ENCODE measurements at regions not wholly inside any gene's neighbourhood (a gene's known extent, or its start where the extent isn't known, plus 50 kb on each side); places are given as distances from the start of the nearest gene placed in this dataset.

DNA sequence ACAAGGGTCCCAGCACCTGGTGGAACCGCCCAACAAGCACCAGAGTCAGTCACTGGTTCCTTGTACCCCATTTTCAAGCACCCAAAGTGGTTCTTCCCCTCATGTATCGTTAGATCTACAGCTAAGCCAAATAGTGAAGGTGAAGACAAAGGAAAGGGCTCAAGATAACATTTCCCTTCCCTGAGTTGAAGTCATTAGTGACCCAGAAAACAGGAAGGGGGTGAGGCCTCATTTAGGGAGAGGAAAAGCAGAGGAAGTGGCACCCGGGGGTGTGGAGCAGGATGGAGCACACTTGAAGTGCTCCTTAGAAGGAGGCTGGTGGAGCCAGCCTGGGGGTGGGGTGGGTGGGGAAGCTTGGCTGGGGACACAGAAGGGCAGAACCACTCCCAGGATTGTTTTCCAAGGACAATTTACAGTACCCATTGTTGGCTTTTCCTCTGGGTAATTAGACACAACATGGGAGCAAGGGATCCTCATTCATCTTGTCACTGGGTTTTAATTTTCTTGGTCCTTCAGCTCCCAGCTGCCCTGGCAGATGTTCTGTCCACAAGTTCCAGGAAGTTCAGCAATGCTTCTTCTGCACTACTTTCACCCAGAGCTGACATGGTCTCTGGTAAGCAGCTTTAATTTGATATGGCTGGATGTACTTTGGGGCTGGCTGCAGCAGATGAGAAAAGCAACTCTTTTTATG lies 73.3 kb upstream of the CD93 start:
- Histone ChIP-seq H2AFZ (0 out of 2 replicates have a peak overlapping the region, but pooled peaks have one; percentile 78), H4K20me1 (replicated peaks; ENCODE audit: insufficient read depth) (no peaks in the 10 kb centered on the region), H3K9me2 (ENCODE audit: insufficient read depth) (no peaks in the 10 kb centered on the region), H3K27ac (ENCODE audit: low read depth) (no peak overlapping the region), H3K27me3 (ENCODE audit: insufficient read depth) (no peaks in the 10 kb centered on the region), H3K4me3 (no peak overlapping the region), H3K79me2 (replicated peaks; ENCODE audit: insufficient read depth) (no peaks in the 10 kb centered on the region), H3K4me1 (ENCODE audit: insufficient read depth) (peaks cover 17% of the 10 kb centered on the region), H3F3A (replicated peaks; ENCODE audit: low read depth) (no peaks in the 10 kb centered on the region), H3K4me2 (0 out of 2 replicates have a peak overlapping the region, but pooled peaks have one; percentile 20), H3K36me3 (ENCODE audit: insufficient read depth) (no peaks in the 10 kb centered on the region)
- no peak overlapping the region for H3K4me3 Mint-ChIP-seq
- H3K4me1 Mint-ChIP-seq = peaks cover 26% of the 10 kb centered on the region
- H3K27ac Mint-ChIP-seq = no peak overlapping the region
- ATAC-seq (no peak), DNase-seq (ENCODE audit: low spot score) (no peak)
- H3K9me3 Mint-ChIP-seq = no peaks in the 10 kb centered on the region; the same call in 2 of the 3 replicates
- no peak for TF ChIP-seq JUNB (IDR thresholded peaks at IDR 0.05; ENCODE audit: unreplicated experiment)
- TF ChIP-seq STAT1 (IDR thresholded peaks at IDR 0.05; ENCODE audit: unreplicated experiment) = no peak
- peaks cover 12% of the 10 kb centered on the region for H3K27me3 Mint-ChIP-seq (ENCODE audit: insufficient read depth, low read depth, poor library complexity)
- no peaks in the 10 kb centered on the region for H3K36me3 Mint-ChIP-seq (ENCODE audit: low read depth)

DNA sequence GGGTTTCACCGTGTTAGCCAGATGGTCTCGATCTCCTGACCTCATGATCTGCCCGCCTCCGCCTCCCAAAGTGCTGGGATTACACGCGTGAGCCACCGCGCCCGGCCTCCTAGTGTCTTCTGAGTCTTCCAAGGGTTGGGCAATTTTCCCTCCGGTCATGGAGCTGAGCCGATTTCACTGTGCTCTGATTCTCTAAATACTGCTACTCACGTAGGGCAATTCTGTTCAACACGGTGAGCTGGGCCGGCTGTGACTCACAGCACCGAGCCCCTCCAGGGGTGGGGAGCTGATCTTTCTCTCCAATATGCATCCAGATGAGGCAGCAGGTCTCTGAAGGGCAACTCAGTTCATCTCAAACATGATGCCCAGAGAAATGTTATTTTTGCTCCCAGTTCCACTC lies 71.6 kb upstream of the CD93 start:
- H3K9me2 ChIP-seq (ENCODE audit: insufficient read depth) = no peaks in the 10 kb centered on the region
- ATAC-seq = no peak
- TF ChIP-seq EZH2phosphoT487 (IDR thresholded peaks at IDR 0.05; ENCODE audit: unreplicated experiment) (no peak), EZH2 (IDR thresholded peaks at IDR 0.05; ENCODE audit: low read depth, unreplicated experiment) (no peak), ETS1 (IDR thresholded peaks at IDR 0.05) (no peak), REST (IDR thresholded peaks at IDR 0.05; ENCODE audit: unreplicated experiment) (no peak), CREB1 (CRISPR knock-in tag; IDR thresholded peaks at IDR 0.05; ENCODE audit: low read depth) (no peak)
- TF ChIP-seq, protein P1, sequence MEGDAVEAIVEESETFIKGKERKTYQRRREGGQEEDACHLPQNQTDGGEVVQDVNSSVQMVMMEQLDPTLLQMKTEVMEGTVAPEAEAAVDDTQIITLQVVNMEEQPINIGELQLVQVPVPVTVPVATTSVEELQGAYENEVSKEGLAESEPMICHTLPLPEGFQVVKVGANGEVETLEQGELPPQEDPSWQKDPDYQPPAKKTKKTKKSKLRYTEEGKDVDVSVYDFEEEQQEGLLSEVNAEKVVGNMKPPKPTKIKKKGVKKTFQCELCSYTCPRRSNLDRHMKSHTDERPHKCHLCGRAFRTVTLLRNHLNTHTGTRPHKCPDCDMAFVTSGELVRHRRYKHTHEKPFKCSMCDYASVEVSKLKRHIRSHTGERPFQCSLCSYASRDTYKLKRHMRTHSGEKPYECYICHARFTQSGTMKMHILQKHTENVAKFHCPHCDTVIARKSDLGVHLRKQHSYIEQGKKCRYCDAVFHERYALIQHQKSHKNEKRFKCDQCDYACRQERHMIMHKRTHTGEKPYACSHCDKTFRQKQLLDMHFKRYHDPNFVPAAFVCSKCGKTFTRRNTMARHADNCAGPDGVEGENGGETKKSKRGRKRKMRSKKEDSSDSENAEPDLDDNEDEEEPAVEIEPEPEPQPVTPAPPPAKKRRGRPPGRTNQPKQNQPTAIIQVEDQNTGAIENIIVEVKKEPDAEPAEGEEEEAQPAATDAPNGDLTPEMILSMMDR (conservative IDR thresholded peaks at IDR 0.05; ENCODE audit: low read depth in 2 of 2) = no peak
- H3K4me3 Mint-ChIP-seq = no peak overlapping the region
- no peak overlapping the region for H2AFZ ChIP-seq
- H3K27me3 ChIP-seq (ENCODE audit: insufficient read depth) = no peaks in the 10 kb centered on the region
- H3K4me1 ChIP-seq (ENCODE audit: insufficient read depth) = peaks cover 17% of the 10 kb centered on the region
- H3K4me2 ChIP-seq = no peak overlapping the region
- peaks cover 12% of the 10 kb centered on the region for H3K27me3 Mint-ChIP-seq (ENCODE audit: insufficient read depth, low read depth, poor library complexity)
- no peaks in the 10 kb centered on the region for H3F3A ChIP-seq (replicated peaks; ENCODE audit: low read depth)
- H4K20me1 ChIP-seq (replicated peaks; ENCODE audit: insufficient read depth) = no peaks in the 10 kb centered on the region
- H3K9me3 Mint-ChIP-seq = no peaks in the 10 kb centered on the region; the same call in 2 of the 3 replicates
- no peak overlapping the region for H3K27ac ChIP-seq (ENCODE audit: low read depth)
- no peak overlapping the region for H3K27ac Mint-ChIP-seq
- no peak for DNase-seq (ENCODE audit: low spot score)
- peaks cover 26% of the 10 kb centered on the region for H3K4me1 Mint-ChIP-seq
- no peaks in the 10 kb centered on the region for H3K36me3 Mint-ChIP-seq (ENCODE audit: low read depth)
- no peaks in the 10 kb centered on the region for H3K36me3 ChIP-seq (ENCODE audit: insufficient read depth)
- H3K4me3 ChIP-seq = no peak overlapping the region
- no peaks in the 10 kb centered on the region for H3K79me2 ChIP-seq (replicated peaks; ENCODE audit: insufficient read depth)
